Left lung (tissue), 4 donors: ENCODE measurements at regions not wholly inside any gene's neighbourhood (a gene's known extent, or its start where the extent isn't known, plus 50 kb on each side); places are given as distances from the start of the nearest gene placed in this dataset.

Experiments
- ATAC-seq: fragments of 200-7000 bp; cut with Tn5 transposase; one replicate; pipeline ENCODE4 v1.9.1; 2020; ENCODE audit warnings: moderate library complexity
- DNase-seq, 4 donors: peaks; one replicate each; pipeline ENCODE4 v3.0.0-alpha.2; 2013 to 2020
- H3K27ac ChIP-seq, 2 donors: fragments of 200-600 bp; sonication (generic) in 1 of 2; one replicate each; pipeline versions ENCODE4 v1.5.0 to v1.8.0; 2020 to 2021
- H3K27me3 ChIP-seq, 2 donors: fragments of 200-600 bp; sonication (generic) in 1 of 2; one replicate each; pipeline versions ENCODE4 v1.5.0 to v1.8.0; 2020 to 2021
- H3K36me3 ChIP-seq, 2 donors: fragments of 200-600 bp; sonication (generic) in 1 of 2; one replicate each; pipeline versions ENCODE4 v1.5.0 to v1.8.0; 2020 to 2021
- H3K4me1 ChIP-seq, 2 donors: fragments of 200-600 bp; one replicate each; pipeline ENCODE4 v1.8.0; 2021
- H3K4me3 ChIP-seq, 2 donors: fragments of 200-600 bp; sonication (generic) in 1 of 2; one replicate each; pipeline versions ENCODE4 v1.5.0 to v1.8.0; 2020 to 2021; ENCODE audit warnings: mild to moderate bottlenecking in 1 of 2
- H3K9me3 ChIP-seq, 2 donors: fragments of 200-600 bp; sonication (generic) in 1 of 2; one replicate each; pipeline versions ENCODE4 v1.5.0 to v1.8.0; 2020 to 2021
- intact Hi-C, 2 donors: fragments of 100-400 bp; cut with DNase I; formaldehyde crosslinking; loops; one replicate each; pipeline versions ENCODE4 v1.11.2 to v1.14.2; 2022
- TF ChIP-seq, protein P1 (sequence below), 2 donors: fragments of 200-600 bp; sonication (generic) in 1 of 2; IDR thresholded peaks; one replicate each; pipeline versions ENCODE4 v1.5.0 to v1.8.0; 2021; ENCODE audit warnings: antibody characterized with exemption in 2 of 2
- donor health status: DM: no; HTN: yes; CAD: no.
- donor health status: DM: no; HTN: no; CAD: no.

DNA sequence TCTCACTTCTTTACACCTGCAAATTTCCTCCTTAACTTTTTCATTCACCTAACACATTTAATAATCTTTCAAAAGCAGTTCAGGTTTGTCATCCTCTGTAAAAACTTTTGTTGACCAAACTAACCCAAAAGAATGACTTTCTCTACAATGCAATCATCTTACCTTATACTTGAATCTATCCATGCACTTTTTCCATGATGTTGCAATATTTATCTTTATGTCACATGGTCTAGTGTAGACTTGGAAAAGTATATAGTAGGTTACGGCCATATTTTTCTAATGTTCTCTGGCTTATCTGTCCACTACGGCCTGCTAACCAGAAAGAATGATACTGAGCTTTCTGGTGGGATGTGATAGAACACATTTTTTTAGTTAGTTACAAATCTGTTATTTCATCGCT, 431.0 kb upstream of the SOX9 start:
- Histone ChIP-seq H3K27me3 (no peaks in the 10 kb centered on the region), H3K4me3 (no peak overlapping the region), H3K27ac (no peak overlapping the region), H3K9me3 (no peaks in the 10 kb centered on the region), H3K4me1 (no peaks in the 10 kb centered on the region), H3K36me3 (no peaks in the 10 kb centered on the region)
- ATAC-seq (no peak), DNase-seq (no peak)
- TF ChIP-seq, protein P1, sequence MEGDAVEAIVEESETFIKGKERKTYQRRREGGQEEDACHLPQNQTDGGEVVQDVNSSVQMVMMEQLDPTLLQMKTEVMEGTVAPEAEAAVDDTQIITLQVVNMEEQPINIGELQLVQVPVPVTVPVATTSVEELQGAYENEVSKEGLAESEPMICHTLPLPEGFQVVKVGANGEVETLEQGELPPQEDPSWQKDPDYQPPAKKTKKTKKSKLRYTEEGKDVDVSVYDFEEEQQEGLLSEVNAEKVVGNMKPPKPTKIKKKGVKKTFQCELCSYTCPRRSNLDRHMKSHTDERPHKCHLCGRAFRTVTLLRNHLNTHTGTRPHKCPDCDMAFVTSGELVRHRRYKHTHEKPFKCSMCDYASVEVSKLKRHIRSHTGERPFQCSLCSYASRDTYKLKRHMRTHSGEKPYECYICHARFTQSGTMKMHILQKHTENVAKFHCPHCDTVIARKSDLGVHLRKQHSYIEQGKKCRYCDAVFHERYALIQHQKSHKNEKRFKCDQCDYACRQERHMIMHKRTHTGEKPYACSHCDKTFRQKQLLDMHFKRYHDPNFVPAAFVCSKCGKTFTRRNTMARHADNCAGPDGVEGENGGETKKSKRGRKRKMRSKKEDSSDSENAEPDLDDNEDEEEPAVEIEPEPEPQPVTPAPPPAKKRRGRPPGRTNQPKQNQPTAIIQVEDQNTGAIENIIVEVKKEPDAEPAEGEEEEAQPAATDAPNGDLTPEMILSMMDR (IDR thresholded peaks at IDR 0.05) = no peak
- intact Hi-C loops = no loop called here

DNA sequence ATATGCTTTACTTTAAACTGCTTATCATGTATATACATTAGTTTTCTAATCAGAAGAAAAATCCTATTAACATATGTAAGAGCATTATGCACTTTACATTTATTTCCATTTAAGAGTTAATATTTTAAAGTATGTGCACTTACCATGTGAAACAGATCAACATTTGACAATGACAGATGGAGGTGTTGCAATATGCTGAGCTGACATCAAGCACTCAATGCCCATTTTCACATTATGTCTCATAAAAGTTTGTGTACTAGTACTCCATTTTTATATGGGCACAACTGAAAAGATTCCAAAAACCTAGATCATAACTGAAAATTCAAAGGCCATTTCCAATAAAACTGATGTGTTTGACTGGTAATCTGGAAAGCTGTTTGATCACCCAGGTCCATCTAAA, 420.9 kb upstream of the SOX9 start:
- Histone ChIP-seq H3K27ac (no peak overlapping the region), H3K36me3 (no peaks in the 10 kb centered on the region), H3K4me3 (no peak overlapping the region), H3K4me1 (no peaks in the 10 kb centered on the region), H3K9me3 (no peaks in the 10 kb centered on the region), H3K27me3 (no peaks in the 10 kb centered on the region)
- TF ChIP-seq, protein P1 (IDR thresholded peaks at IDR 0.05) = no peak
- DNase-seq = no peak
- ATAC-seq = no peak
- intact Hi-C loops = no loop called here

DNA sequence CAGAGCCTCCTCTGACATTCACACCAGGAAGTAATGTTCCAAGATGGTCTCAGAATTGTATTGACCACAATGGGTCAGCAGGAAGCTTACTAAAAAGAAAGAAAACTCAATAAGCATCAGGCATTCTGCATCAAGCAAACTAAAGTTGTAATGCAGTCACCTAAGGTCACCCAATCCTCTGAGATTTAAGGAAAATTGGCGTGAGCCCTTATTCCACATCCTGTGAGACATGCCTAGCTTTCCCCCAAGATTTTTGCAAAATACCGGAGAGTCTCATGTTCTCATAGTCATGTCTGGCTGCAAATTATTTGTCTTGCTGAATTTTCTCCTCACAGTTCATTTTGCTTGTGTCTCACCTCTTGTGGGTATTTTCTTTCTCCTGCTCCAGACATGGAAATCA, 417.1 kb upstream of the SOX9 start:
- ATAC-seq (no peak), DNase-seq (no peak)
- Histone ChIP-seq H3K4me3 (no peak overlapping the region), H3K27ac (no peak overlapping the region), H3K27me3 (no peaks in the 10 kb centered on the region), H3K9me3 (no peaks in the 10 kb centered on the region), H3K4me1 (no peaks in the 10 kb centered on the region), H3K36me3 (no peaks in the 10 kb centered on the region)
- intact Hi-C loops = no loop called here
- TF ChIP-seq, protein P1 (IDR thresholded peaks at IDR 0.05) = no peak

DNA sequence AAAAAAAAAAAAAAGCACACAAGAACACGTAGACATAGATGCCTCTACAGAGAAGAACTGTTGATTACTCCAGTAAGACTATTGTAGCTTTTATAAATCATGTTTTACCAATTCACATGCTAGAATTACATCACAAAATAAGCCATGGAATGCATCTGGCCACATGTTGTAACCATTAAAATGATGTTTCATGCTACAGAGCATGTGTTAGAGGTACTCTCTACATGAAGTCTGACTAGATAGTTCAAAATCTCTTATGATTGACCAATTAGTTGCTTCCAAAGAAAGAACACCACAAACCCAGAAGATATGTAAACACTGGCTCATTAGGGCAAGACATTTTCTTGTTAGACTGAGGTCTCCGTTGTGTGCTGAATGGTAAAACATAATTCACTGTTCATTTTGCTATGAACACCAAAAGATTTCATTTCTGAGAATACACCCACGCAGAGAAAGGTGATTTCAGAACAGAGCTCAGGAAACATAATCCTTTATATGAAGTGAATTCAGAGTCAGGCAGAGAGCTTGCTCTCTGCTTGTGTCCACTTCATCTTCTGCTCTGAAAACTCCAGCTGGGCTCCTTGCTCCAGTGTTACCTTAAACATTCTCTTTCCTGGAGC, 411.4 kb upstream of the SOX9 start:
- no peak overlapping the region for H3K4me3 ChIP-seq
- H3K9me3 ChIP-seq = no peaks in the 10 kb centered on the region
- no peaks in the 10 kb centered on the region for H3K27me3 ChIP-seq
- H3K36me3 ChIP-seq = no peaks in the 10 kb centered on the region
- intact Hi-C loops = no loop called here
- H3K4me1 ChIP-seq = no peaks in the 10 kb centered on the region
- ATAC-seq (no peak), DNase-seq (no peak)
- TF ChIP-seq, protein P1 (IDR thresholded peaks at IDR 0.05) = no peak
- no peak overlapping the region for H3K27ac ChIP-seq

DNA sequence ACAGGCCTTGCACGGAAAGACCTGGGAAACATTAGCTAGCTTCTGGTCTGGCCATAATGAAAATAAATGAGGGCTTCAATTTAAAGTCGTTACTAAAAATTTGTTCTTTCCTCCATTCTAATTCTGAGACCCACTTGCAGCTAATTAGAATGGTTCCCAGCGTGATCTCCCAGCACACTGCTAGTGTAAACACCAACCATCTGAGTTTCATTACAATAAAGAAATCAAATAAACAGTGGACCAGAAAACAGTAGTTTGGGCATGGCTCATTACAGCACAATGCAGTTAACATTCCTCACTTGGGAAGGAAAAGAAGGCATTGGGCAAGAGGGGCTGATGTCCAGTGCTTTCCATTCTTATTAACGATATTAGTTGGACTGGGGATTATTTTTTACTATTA, 410.9 kb upstream of the SOX9 start:
- H3K36me3 ChIP-seq = no peaks in the 10 kb centered on the region
- ATAC-seq = no peak
- TF ChIP-seq, protein P1 (IDR thresholded peaks at IDR 0.05) = no peak
- no peak for DNase-seq
- H3K27ac ChIP-seq = no peak overlapping the region
- no peaks in the 10 kb centered on the region for H3K27me3 ChIP-seq
- H3K4me1 ChIP-seq = no peaks in the 10 kb centered on the region
- no peaks in the 10 kb centered on the region for H3K9me3 ChIP-seq
- H3K4me3 ChIP-seq = no peak overlapping the region
- intact Hi-C loops = no loop called here
